Superior temporal gyrus (tissue), 1 donor: ENCODE measurements at regions not wholly inside any gene's neighbourhood (a gene's known extent, or its start where the extent isn't known, plus 50 kb on each side); places are given as distances from the start of the nearest gene placed in this dataset.

Experiments used
- DNase-seq: peaks from one replicate; pipeline ENCODE4 v3.0.0-alpha.2; 2016; ENCODE audit errors: extremely low spot score

DNA sequence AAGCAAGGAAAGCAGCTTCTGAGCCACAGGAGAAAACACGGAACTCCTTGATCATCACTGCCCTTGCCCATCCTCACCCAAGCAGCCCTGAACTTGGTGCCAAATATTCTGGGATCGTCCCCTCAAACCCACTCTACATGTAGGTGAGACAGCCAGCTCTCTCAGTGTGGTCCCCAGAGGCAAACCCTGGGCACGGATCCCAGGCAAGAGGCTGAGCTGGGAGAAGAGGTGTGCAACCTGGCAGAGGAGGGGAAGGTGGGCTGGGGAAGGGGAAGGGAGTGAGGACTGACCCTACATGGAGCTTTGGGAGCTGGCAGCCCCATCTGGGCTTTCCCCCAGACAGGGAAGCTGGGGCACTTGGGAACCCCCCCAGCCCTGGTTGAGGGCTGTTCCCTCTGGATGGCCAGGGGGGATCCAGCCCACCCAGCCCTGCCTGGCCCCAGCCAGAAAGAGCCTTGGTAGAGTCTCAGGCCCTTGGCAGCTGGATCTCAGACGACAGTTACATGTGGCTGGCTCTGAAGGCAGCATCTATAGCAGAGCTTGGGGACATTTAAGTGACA is 186.2 kb upstream of the CST7 start:
- no peak for DNase-seq

DNA sequence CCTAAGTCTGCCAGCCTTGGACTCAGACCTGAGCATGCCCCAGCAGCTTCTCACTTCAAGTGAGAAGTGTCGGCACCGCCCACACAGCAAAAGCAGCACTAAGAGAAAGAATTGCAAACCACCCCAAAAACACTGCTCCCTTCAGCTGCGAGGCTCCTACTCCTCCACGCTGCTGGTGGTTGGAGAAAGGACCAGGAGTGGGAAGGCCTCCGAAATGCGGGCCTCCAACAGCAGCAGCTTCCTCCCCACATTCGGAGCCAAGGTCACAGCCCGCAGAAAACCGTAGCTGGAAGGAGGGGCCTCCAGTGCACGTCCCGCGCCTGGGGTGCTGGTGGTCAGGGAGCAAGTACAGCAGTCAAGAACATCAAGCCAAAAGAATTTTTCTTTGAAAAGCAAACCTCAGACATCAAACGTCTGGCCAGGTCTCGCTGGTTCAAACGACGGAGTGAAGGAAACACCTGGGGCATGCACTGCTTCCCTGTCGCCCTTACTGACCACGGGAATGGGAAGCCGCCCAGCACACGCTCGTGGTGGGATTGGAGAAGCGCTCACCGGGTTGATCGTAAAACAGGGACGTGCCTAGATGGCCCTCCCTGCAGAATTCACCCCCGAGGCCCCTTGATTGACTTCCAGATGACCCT is 185.6 kb upstream of the CST7 start:
- peak; percentile 56 for DNase-seq

DNA sequence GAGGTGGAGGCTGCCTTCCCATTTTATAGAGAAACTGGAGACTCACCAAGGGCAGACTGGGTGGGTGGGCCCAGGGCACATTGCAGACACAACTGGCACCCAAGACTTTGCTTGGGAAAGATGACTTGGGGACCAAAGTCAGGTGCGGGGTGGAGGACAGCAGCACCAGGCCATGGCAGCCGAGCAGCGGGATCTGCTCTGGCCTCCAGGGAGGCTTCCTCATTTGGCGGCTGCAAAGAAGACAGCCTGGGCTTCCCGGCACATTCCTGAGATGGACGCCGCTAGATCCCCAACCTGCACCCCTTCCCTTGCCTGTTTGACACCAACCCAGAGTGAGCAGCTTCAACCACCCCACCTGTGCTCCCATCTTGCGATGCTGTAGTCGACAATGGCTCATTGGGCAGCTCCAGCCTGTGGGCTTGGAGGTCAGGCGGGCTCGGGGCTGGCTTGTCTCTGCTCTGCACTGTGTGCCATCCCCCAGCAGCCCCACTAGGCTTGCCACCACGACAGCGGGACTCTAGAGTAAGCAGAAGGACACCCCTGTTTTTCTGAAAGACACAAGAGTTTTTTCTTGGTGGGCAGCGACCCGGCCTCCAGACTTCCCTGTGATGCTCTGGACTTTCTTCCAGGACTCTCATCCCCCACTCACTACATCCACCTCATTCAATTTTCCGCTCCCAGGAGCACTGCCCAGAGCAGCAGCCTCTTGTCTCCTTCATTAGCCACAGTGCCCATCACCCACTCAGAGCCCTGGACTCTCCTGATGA is 184.9 kb upstream of the CST7 start:
- no peak for DNase-seq

DNA sequence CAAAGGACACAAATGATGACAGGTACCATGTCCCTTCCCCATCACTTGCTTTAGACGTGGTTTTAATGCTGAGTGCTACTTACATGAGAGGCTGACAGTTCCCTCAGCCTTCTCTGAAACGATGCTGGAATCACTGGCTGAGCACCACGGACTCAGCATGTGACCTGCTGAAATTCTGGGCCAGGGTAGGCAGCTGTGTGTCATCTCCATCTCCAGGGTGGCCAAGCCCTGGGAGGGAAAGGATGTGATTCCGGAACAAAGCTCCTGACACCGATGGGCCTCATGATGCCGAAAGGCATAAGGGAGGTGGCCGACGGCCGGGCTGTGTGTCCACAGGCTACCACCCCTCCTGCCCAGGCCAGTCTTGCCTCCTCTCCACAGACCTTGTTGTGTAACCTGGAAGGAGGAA is 184.3 kb upstream of the CST7 start:
- DNase-seq: no peak

DNA sequence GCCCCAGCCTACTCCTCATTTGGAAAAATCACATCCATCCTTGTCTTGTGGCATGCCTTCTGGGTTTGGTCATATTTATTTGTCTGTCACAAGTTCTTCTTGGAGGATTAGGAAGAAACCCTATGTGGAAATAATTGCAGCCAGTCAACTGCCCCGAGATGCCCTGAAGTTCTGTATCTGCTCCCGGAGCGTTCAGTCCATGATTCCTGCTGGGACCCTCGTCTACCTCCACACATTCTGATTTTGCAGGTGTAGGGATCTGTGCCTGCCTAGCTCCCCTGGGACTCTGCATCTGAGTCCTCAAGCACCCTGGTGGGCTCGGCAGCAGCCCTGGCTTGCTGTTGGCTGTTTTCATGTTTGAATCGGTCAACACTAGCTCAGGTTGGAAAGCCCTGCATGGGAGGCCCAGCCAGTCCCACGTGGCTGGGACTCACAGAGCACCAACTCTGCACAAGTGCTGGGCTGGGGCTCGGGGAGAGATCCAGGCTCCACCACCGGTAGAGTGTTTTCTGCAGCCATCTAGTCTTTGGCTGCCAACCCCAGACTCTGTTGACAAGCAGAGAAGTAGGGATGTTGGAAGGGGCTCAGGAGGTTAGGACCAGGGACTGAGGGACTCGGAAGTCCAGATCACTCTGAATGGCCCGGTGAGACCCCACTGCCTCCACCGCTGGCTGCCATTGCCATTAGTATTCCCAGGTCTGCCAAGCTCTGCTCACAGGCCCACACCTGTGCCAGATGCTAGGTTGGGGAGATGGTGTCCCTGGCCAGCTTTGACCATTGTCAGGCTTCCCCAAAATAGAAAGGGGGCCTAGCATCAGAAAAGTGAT is 183.5 kb upstream of the CST7 start:
- no peak for DNase-seq

DNA sequence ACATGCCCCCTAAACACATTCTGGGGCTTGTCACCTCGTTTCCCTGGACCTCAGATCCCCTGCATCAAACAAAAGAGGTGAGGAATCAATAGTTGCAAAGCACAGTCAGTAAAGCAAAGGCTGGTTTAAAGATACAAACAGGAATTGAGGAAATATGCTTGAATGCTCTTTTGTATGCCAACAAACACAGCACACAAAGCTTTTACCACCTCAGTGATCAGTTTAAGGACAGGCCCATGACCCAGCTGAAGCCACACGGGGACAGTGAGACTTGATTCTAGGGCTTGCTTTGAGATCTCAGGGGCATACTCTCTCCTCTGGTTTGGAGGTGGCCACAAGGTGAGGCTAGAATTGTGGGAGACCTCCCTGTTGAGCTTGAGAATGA is 182.9 kb upstream of the CST7 start:
- no peak for DNase-seq

DNA sequence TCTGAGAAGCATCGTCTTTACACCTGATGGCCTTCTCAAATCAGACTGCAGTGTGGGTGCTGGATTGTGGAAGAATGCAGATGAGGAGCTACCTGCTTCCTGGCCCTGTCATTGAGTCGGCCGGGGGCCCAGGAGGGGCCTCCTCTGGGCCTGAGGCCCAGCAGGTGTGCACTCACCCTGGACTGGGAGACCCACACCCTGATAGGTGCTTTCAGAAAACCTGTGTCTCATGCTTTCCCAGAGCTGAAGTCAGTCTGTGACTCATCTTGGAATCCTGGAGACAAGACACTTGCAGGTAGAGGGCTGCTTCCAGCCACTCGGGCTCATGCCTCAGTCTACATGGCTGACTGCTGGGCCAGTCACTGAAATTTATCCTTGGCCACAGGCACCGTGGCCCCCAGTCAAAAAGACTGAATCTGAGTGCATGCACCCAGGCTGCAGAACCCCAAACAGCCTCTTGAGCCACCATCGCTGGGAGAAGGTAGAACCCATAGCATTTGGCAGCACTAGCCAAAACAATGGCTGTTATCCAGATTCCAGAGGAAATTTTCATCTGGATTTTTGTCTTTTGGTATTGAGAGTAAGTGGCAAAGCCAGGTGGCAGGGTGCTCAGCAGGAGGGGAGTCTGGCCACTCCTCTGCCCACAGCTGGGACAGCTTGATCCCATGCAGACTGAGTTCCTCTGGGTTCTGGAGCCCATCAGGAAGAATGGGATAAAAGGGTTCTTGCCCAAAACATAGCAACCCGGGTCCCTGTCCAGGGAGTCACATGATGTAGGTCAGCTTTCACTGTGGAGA is 182.0 kb upstream of the CST7 start:
- DNase-seq: no peak

DNA sequence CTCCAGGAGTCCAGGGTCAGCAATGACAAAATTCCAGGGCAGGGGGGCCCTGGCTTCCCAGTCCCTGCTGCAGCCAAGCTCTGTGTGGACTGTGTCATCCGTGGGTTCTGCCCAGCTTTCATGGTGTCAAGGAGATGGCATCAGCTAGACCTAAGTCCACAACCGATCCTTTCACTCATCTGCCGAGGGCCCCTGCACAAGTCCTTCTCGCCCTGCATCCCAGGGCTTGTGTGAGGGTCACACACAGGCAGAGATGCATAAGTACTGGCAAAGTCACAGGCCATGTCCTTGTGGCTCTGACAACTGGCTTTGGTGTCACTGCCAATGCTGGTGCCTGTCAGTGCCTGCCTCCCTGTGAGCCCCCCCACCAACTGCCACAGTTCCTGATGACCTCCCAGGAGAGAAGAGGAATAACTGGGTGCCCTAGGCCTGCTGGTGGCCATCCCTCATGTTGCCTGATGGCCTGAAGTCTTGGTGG is 181.4 kb upstream of the CST7 start:
- DNase-seq: no peak

DNA sequence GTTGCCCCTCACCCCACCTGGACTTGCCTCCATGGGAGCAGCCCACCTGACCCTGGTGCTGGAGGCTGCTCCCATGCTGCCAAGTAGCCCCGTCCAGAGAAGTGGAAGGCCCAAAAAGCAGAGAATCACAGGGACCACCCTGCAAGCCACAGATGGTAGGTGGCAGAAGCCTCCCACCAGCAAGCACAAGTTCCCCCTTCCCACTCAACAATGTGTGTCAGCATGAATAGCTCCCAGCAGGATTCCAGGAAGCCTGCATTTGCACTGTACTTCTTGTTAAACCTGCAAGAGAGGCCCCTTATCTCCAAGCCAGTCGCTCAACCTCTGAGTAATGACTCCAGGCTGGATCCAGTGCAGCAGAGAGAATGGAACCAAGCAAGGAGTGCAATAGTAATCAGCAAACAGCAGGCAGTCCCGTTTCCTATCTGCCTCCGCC is 180.8 kb upstream of the CST7 start:
- no peak for DNase-seq

DNA sequence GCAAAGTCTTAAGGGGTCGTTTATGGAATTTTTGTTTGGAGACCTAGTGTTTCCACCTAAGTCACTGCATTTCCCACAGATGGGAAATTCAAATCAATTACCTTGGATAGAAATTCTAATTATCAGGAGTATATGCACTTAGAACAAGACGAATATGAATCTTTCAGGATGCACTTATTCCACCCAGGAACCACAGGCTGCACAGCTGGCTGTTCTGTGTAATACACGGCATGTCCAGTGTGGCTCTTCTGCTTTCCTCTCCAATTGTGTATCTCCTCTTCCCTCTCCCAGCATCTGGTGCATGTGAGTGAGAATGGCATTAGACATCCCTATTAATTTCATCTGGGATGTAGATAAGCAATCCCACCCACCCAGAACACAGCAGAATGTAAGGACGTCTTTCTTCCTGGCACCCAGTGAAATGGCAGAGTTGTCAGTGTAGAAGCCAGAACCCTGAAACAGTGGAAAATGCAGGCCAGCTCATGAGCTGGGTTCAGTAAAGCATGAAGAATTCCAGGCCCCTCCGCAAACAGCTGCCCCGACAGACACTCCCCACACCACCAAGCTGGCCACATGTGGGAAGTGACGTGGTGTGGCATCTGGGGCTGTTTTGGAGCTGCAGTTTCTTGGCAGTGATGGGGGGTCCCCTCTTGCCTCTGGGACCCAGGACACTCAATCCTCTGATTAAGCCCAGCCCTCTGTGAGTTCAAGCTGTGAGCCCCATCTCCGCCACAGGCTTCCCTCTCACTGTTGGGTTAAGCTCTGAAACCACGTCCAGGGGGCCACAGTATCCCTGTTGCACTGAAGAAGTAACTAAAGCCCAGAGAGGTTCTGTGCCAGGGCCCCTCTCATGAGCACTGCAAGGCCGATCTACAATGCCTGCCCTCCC is 180.1 kb upstream of the CST7 start:
- DNase-seq: no peak

DNA sequence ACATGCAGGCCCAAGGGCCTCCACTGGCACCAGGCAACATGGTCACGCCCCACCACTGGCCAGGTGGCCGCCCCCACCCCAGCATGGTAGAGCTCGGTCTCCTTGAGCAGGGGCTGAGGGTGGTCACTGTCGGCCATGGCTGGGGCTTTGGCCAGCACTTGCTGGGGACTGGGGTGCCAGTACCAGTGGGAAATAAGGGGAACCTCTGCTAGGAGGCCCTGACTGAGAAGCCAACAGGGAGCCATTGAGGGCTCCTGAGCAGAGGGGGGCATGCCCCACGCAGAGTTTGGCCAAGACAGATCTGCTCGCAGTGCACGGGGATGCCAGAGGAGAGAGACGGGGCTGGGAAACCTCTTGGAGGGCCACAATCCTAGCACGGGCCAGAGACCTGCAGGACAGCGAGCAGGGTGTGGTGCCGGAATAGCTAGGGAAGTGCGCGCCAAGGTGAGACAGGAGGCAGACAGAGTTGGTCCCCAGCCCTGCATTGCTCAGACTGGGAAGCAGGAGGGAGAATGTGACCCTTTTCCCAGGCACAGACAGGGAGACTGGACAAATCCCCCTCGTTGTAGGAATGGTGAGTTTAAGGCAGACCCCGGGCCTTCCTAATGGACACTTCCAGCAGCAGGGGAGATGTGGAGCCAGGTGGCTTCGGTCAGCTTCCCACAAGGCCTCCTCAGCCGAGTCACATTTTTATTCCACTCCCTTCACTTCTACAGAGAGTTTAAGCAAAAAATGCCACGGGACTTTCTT is 179.0 kb upstream of the CST7 start:
- no peak for DNase-seq

DNA sequence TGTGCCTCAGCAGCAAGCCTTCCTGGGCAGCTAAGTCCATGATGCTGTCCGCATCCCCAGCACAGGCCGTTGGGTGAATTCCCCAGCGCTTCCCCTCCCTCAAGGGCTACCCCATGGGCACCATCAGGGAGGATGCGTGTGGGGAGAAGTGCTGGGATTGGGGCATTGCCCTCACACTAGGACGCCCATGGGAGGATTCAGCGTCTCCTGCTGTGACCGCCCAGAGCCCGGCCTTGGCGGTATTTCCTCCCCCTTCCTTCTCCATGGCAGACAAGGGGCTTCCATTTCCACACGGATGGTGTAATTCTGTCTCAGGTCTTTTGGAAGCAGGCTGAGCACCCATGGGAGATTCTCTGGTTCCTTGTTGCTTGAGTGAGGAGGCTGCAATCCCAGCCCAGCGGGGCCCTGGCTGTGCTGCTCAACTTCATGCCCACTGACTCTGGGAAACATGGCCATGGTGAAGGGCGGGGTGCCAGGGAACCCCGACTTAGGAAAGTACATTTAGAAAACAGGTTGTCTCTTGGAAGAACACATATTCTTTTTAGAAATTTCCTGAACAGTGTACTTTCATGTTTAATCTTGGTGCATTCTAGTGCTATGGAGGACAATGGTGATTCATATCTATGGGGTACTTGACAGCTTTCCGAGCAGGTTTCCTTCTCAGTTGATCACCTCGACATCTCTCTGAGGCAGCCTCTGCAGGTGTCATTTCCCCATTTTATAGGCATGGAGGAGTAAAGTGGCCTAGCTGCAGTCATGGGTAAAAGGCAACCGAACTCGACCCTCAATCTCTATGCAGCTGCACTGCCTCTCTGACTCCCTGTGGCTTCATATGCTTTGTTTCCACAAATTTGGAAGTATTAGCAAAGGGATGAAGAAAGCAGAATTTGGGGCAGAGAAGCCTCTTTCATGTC is 178.2 kb upstream of the CST7 start:
- no peak for DNase-seq

DNA sequence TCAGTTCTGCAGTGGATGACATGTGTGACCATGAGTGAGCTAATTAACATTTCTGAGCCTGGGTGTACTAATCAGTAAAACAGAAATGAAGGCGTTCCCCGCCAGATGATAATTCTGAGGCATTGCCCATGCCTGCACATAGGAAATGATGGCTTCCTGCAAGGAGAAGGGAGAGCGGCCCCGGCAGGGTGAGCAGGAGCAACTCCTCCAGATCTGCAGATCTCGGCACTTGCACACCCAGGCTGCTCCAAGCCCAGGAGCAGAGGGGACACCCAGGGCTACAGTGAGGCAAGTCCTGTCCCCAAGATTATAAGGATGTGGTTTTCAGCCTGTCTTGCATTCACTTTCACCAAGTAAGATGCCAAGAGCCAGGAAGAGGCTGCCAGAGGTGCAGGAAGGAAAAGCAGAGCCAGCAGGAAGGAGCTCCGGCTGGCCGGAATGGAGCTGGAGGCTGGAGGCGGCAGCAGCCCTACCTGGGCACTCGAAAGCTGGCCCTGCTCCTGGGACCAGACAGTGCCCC is 177.5 kb upstream of the CST7 start:
- DNase-seq: no peak

DNA sequence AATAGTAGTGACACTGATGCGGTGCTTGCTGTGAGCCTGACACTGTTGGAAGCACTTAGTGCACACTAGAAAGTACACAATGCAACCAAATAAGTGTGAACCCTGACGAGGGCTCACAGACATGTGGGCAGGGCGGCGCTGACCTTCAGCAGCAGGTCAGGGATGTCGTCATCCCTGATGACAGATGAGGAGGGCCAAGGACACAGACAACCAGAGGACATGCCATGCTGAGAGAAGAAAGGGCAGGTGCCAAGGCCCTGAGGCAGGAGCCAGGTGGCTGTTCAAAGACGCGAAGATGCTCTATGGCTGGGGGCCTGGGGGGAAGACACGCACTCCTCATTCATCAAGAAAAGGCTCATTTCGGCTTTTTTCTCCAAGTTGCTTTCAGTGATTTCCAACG is 176.4 kb upstream of the CST7 start:
- no peak for DNase-seq

DNA sequence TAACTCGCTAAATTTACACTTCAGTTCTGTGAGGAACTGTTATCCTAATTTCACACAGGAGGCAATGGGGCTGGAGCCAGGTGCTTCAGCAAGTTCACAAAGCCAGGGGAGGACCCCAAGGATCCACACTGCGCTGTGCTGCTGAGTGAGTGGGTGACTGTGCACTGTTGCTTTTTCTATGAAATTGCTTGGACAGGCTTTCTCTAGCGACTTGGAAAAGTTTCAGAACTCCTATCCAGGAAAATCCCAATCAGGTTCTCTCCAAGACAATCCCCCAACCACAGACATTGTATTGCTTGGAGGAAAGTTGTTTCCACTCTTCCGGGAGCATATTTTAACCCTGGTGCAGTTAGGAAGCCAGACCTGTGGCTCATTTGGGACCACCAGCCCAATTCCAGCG is 175.9 kb upstream of the CST7 start:
- DNase-seq: peak; percentile 38

DNA sequence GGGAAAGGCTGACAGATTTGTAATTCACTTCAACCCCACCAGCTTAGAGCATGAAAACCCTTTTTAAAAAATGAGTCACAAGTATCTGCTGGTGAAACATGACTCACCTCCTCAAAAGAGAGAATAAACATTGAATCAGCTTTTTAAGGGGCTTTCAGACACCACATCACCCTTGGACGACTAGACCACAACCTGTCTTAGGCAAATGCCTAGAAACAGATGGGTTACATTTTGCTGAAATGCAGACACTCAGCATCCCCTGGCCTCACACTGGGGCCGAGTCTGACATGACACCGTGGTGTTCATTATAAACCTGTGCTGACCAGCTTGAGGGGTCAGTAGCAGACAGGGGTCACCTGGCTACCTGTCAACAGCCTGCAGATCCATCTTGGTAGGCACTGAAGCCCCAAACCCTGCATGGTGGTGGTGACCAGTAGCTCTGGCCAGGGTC is 175.3 kb upstream of the CST7 start:
- DNase-seq: peak; percentile 42

DNA sequence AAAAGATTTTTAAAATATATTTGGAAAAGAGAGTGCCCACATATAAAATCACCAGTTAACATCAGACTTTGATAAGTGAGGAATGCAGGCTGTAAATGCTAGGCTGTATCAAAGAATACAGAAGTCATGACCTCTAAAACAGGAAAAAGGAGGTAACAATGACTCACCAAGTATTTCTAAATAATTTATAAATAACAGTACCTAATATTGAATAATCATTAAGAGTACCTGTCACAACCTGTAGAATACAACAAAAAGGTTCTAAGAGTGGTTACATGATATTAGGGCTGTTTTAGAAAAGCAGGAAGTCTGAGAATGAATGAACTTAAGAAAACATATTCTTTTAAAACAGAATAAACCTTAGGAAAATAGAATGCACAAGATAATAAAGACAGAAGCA is 173.1 kb upstream of the CST7 start:
- DNase-seq: no peak

DNA sequence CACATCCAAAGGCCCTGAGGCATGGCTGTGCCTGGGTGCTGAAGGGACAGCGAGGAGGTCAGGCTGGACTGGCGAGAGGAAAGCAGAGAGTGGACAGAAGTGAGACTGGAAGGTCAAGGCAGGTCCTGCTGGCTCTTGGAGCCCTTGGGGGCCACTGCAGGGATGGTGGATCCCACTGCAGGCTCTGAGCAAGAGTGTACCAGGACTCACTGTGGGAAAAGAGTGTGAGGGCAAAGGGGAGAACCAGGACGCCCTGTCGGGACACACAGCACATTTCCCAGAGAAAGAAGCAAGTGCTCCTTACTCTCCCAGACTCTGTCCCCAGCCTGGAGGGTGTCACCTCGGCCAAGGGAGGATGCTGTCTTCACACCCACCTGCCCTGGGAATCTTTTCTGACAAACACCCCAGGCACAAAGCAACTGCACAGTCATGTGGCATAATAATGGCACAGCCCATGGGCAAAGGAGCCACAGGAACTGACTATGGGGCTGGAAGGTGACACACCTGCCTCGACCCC is 172.3 kb upstream of the CST7 start:
- DNase-seq: no peak
